Caco-2 (cell line): ENCODE measurements at regions not wholly inside any gene's neighbourhood (a gene's known extent, or its start where the extent isn't known, plus 50 kb on each side); places are given as distances from the start of the nearest gene placed in this dataset.

Experiments used
- BruUV-seq: library from RNA; stranded (reverse); fragments of 400-500 nt; replicated peaks from 2 replicates; lab custom pipeline; 2021; lab: Mats Ljungman, UMichigan
- CTCF ChIA-PET: fragments of 300-600 bp; sonication (Branson Sonifier 250); formaldehyde crosslinking; loops from one replicate; lab custom pipeline; 2022; ENCODE audit warnings: antibody characterized with exemption; lab: Charles Lee
- POLR2A ChIA-PET: fragments of 300-600 bp; sonication (Branson Sonifier 250); formaldehyde crosslinking; loops from one replicate; lab custom pipeline; 2022; ENCODE audit warnings: antibody characterized with exemption; lab: Charles Lee
- DNase-seq, 2 experiments: peaks; one replicate each; pipeline versions ENCODE4 v3.0.0 to v3.0.0-alpha.2; 2020 to 2022
- H3K27me3 ChIP-seq: replicated peaks from 2 replicates; pipeline ENCODE4 v1.6.0; 2011; ENCODE audit warnings: low read length; ENCODE audit not compliant: control insufficient read depth, insufficient read depth
- H3K36me3 ChIP-seq: 2 replicates; pipeline ENCODE4 v1.5.1; 2011; ENCODE audit warnings: low read length; ENCODE audit not compliant: control insufficient read depth, insufficient read depth
- H3K4me1 ChIP-seq: fragments of 250-450 bp; sonication (Bioruptor Pico); 2 replicates; pipeline ENCODE4 v1.5.1; 2020; ENCODE audit warnings: mild to moderate bottlenecking
- H3K4me3 ChIP-seq: 2 replicates; pipeline ENCODE4 v1.5.1; 2011; ENCODE audit warnings: low read depth, mild to moderate bottlenecking, control low read depth, low read length
- H3K9me3 ChIP-seq: fragments of 250-450 bp; sonication (Bioruptor Pico); 2 replicates; pipeline ENCODE4 v1.5.1; 2020; ENCODE audit warnings: mild to moderate bottlenecking, moderate library complexity
- H3K27ac Mint-ChIP-seq: one replicate; pipeline ENCODE4 v1.8.0; 2022; ENCODE audit warnings: mixed read lengths; ENCODE audit not compliant: unreplicated experiment
- H3K27me3 Mint-ChIP-seq: one replicate; pipeline ENCODE4 v1.8.0; 2022; ENCODE audit warnings: mixed read lengths; ENCODE audit not compliant: insufficient read depth, unreplicated experiment
- H3K36me3 Mint-ChIP-seq: one replicate; pipeline ENCODE4 v1.8.0; 2022; ENCODE audit warnings: mild to moderate bottlenecking, mixed read lengths; ENCODE audit not compliant: insufficient read depth, unreplicated experiment
- H3K4me1 Mint-ChIP-seq: one replicate; pipeline ENCODE4 v1.8.0; 2022; ENCODE audit warnings: low read depth, mixed read lengths; ENCODE audit not compliant: unreplicated experiment
- H3K4me3 Mint-ChIP-seq: one replicate; pipeline ENCODE4 v1.8.0; 2022; ENCODE audit warnings: mild to moderate bottlenecking, moderate library complexity, mixed read lengths; ENCODE audit not compliant: unreplicated experiment
- H3K9me3 Mint-ChIP-seq: one replicate; pipeline ENCODE4 v1.8.0; 2022; ENCODE audit warnings: mixed read lengths; ENCODE audit not compliant: unreplicated experiment
- intact Hi-C: fragments of 100-400 bp; cut with micrococcal nuclease; formaldehyde crosslinking; loops from one replicate; pipeline ENCODE4 v1.10.0; 2022; ENCODE audit not compliant: unreplicated experiment
- TF ChIP-seq, protein P1 (sequence below), 2 experiments: fragments of 200-600 bp in 1 of 2; IDR thresholded peaks; 1 replicate in 1 of 2; 2 replicates in 1 of 2; pipeline versions ENCODE4 v1.5.1 to v1.8.0; 2011 to 2022; ENCODE audit warnings: antibody characterized with exemption in 1 of 2, control low read depth in 1 of 2, inconsistent platforms in 1 of 2, low read depth in 1 of 2, low read length in 1 of 2, mild to moderate bottlenecking in 1 of 2, moderate library complexity in 1 of 2; ENCODE audit not compliant: insufficient read depth in 1 of 2, severe bottlenecking in 1 of 2, unreplicated experiment in 1 of 2

DNA sequence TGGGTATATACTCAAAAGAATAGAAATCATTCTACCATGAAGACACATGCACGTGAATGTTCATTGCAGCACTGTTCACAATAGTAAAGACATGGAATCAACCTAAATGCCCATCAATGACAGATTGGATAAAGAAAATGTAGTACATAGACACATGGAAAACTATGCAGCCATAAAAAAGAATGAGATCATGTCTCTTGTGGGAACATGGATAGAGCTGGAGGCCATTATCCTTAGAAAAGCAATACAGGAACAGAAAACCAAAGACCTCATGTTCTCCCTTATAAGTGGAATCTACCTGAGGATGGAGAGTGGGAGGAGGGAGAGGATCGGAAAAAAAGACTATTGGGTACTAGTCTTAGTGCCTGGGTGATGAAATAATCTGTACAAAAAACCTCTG lies 143.9 kb downstream of the RHOU start:
- CTCF ChIA-PET: no interaction called here
- Mint-ChIP-seq H3K9me3 (no peaks in the 10 kb centered on the region), H3K4me3 (no peak overlapping the region)

DNA sequence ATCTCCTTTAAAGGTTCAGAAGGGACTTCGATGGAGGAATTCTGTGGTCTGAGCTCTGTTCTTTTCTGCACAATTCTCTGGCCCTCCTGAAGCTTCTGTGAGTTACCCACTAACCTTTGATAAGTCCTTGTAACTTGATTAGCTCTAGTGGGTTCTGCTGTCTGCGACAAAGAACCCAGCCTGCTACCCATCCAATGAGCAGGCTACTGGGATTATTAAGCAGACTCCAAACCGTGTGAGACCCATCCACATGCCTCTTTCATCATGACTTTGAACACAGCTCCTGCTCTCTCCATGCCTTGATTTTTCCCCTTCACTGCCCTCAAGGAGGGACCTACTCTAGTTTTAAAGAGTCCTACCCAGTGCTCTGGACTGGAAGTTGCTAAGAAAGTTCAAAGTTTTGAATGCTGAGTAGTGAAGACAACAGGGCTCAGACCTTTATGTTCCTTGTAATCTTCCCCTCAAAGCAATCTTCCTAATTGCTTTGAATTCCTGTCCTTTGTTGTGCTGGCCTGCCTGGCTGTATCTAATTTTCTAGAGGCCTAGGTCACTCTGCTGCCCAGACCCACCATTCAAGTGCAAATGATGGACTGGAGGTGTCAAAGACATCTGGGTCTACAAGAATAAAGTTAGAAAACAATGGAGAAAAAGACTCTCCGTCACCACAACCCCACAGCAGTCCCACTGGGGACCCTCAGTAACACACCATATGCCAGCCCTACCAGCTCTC lies 146.9 kb downstream of the RHOU start:
- H3K36me3 Mint-ChIP-seq: no peaks in the 10 kb centered on the region
- peaks cover 13% of the 10 kb centered on the region; the same call in 1 of the 2 replicates for H3K9me3 ChIP-seq
- H3K4me3 Mint-ChIP-seq: no peak overlapping the region
- H3K27me3 ChIP-seq: no peaks in the 10 kb centered on the region
- POLR2A ChIA-PET: no interaction called here
- H3K27me3 Mint-ChIP-seq: no peaks in the 10 kb centered on the region
- no peak overlapping the region for H3K27ac Mint-ChIP-seq
- H3K36me3 ChIP-seq: no peaks in the 10 kb centered on the region
- H3K4me1 Mint-ChIP-seq: peaks cover 7% of the 10 kb centered on the region
- no peak overlapping the region for H3K4me3 ChIP-seq
- BruUV-seq: no TSS peak
- no peaks in the 10 kb centered on the region for H3K9me3 Mint-ChIP-seq
- intact Hi-C loops: no loop called here
- no peaks in the 10 kb centered on the region for H3K4me1 ChIP-seq
- TF ChIP-seq, protein P1, sequence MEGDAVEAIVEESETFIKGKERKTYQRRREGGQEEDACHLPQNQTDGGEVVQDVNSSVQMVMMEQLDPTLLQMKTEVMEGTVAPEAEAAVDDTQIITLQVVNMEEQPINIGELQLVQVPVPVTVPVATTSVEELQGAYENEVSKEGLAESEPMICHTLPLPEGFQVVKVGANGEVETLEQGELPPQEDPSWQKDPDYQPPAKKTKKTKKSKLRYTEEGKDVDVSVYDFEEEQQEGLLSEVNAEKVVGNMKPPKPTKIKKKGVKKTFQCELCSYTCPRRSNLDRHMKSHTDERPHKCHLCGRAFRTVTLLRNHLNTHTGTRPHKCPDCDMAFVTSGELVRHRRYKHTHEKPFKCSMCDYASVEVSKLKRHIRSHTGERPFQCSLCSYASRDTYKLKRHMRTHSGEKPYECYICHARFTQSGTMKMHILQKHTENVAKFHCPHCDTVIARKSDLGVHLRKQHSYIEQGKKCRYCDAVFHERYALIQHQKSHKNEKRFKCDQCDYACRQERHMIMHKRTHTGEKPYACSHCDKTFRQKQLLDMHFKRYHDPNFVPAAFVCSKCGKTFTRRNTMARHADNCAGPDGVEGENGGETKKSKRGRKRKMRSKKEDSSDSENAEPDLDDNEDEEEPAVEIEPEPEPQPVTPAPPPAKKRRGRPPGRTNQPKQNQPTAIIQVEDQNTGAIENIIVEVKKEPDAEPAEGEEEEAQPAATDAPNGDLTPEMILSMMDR (IDR thresholded peaks at IDR 0.05; ENCODE audit: insufficient read depth in 1 of 2, low read depth in 1 of 2, low read length in 1 of 2, severe bottlenecking in 1 of 2, unreplicated experiment in 1 of 2): no peak
- no peak for DNase-seq
- CTCF ChIA-PET: no interaction called here

More for the DNA sequence above, 143.9 kb downstream of the RHOU start:
- Histone ChIP-seq H3K4me3 (no peak overlapping the region), H3K36me3 (no peaks in the 10 kb centered on the region), H3K9me3 (peaks cover 13% of the 10 kb centered on the region; the same call in 1 of the 2 replicates), H3K4me1 (no peaks in the 10 kb centered on the region), H3K27me3 (no peaks in the 10 kb centered on the region)
- H3K36me3 Mint-ChIP-seq: no peaks in the 10 kb centered on the region
- no peak overlapping the region for H3K27ac Mint-ChIP-seq
- no peaks in the 10 kb centered on the region for H3K27me3 Mint-ChIP-seq
- TF ChIP-seq, protein P1 (IDR thresholded peaks at IDR 0.05; ENCODE audit: insufficient read depth in 1 of 2, low read depth in 1 of 2, low read length in 1 of 2, severe bottlenecking in 1 of 2, unreplicated experiment in 1 of 2): no peak
- no TSS peak for BruUV-seq
- POLR2A ChIA-PET: no interaction called here
- no peak for DNase-seq
- no peaks in the 10 kb centered on the region for H3K4me1 Mint-ChIP-seq
- intact Hi-C loops: no loop called here

DNA sequence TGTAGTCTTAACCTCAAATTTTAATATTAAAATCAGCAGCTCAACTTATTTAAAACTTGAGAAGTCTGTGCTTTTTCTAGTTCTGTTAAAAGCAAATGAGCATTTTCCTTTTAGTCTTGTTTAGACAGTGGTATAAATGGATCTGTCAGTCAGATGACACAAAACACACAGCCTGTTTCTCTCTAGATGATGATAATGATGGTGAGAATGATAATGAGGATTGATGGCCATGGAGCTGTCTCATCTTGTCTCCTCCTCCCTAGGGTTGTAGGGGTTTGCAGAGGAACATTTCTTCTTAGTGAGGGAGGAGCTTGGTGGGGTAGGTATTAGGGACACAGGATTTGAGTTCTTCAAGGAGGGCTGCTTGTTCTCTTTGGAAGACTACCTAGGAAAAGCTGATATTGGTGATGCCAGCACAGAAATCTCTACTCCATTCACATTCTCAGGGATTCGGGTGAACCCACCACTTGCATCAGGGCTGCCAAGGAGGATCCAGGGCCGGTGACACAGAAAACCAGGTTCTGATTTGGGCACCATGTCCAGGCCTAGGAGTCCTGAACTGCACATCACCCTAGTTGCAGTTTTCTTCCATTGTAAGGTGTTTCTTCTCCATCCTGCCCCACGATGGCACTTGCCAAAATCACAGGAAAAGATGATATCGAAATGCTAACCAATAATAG lies 147.6 kb downstream of the RHOU start:
- intact Hi-C loops: no loop called here
- H3K4me1 ChIP-seq: no peaks in the 10 kb centered on the region
- Mint-ChIP-seq H3K9me3 (no peaks in the 10 kb centered on the region), H3K36me3 (no peaks in the 10 kb centered on the region), H3K27me3 (no peaks in the 10 kb centered on the region), H3K4me3 (no peak overlapping the region), H3K4me1 (peaks cover 7% of the 10 kb centered on the region), H3K27ac (no peak overlapping the region)
- ChIA-PET CTCF (no interaction called here), POLR2A (no interaction called here)
- H3K36me3 ChIP-seq: no peaks in the 10 kb centered on the region
- H3K9me3 ChIP-seq: peaks cover 13% of the 10 kb centered on the region; the same call in 1 of the 2 replicates
- DNase-seq: no peak
- TF ChIP-seq, protein P1 (IDR thresholded peaks at IDR 0.05; ENCODE audit: insufficient read depth in 1 of 2, low read depth in 1 of 2, low read length in 1 of 2, severe bottlenecking in 1 of 2, unreplicated experiment in 1 of 2): no peak
- BruUV-seq: no TSS peak
- H3K4me3 ChIP-seq: no peak overlapping the region
- no peaks in the 10 kb centered on the region for H3K27me3 ChIP-seq
